ENCODE measurements at regions not wholly inside any gene's neighbourhood (a gene's known extent, or its start where the extent isn't known, plus 50 kb on each side); places are given as distances from the start of the nearest gene placed in this dataset.

- ATAC-seq: peak; percentile 93 to 94
- intact Hi-C loops (cut with DNase I): loop anchor here in 1 of 2 donors (10.0 kb wide), 1 partner anchor 167 kb away; the partner anchor contains the start of gene ACKR3
- peak; percentile 83 for DNase-seq
Measured at GRCh38 chr2:236731767-236732580, 162.3 kb downstream of the ACKR3 start.

GRCh38 chr2:236733156-236733555, 163.5 kb downstream of the ACKR3 start:
- ATAC-seq (peak in 1 of 2 donors; percentile 35), DNase-seq (no peak)
- intact Hi-C loops (cut with DNase I): loop anchor here in 1 of 2 donors (10.0 kb wide), 1 partner anchor 168 kb away; the partner anchor contains the start of gene ACKR3

DNA sequence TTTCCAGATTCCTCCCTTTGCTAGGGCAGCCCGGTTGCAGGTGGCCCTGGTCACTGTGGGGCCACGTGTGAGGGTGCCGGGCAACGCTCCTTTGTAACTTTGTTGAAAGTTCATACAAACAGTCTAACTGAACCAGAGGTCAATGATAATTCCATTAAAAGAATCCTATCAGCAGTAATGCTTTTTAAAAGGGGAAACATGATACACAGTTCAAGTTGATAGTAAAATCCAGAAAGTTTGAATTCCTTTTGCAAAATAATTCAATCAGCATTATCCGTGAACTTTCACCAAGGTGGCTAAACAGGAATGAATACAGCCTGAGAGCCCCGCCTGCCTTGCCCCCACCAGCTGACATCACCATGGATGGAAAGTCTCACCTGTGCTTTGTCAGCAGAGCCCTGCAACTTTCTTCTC, 166.2 kb downstream of the ACKR3 start:
- intact Hi-C loops (cut with DNase I): loop anchor here in 1 of 2 donors (10.0 kb wide), 1 partner anchor 171 kb away; the partner anchor contains the start of gene ACKR3
- DNase-seq: no peak

GRCh38 chr2:236738030-236738429, 168.4 kb downstream of the ACKR3 start:
- no peak for ATAC-seq
- intact Hi-C loops (cut with DNase I): loop anchor here in 1 of 2 donors (10.0 kb wide), 1 partner anchor 173 kb away; the partner anchor contains the start of gene ACKR3
- DNase-seq: no peak

More for the DNA sequence above, 166.2 kb downstream of the ACKR3 start:
- no peak for ATAC-seq

DNA sequence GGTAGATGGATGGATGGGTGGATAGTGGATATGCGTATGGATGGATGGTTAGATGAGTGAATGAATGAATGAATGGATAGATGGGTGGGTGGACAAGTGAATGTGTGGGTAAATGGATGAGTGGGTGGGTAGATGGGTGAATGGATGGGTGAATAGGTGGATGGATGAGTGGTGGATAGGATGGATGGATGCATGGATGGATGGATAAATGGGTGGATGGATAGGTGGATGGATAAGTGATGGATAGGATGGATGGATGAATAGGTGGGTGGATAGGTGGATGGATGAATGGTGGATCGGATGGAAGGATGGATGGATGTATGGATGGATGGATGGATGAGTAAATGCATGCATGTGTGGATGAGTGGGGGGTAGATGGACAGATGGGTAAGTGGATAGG, 169.3 kb downstream of the ACKR3 start:
- intact Hi-C loops (cut with DNase I): loop anchor here in 1 of 2 donors (10.0 kb wide), 1 partner anchor 174 kb away; the partner anchor contains the start of gene ACKR3
- ATAC-seq (no peak), DNase-seq (no peak)

DNA sequence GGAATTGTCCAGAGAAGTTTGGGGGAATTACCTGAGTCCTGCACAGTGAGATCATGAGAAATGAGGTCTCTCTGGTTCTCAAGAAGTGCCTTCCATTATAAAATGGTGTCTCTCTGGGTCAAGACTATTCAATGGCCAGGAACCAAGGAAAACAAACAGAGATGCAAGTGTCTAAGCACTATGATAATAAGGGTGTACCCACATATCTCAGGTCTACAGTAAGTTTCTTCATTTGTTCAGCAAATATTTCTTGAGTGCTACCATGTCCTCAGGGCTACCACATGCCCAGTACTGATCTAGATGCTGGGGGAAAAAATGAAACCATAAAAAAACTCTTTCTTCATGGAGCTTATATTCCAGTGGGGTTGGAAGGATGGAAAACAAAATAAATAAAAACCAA, 170.0 kb downstream of the ACKR3 start:
- no peak for ATAC-seq
- intact Hi-C loops (cut with DNase I): loop anchor here in 1 of 2 donors (10.0 kb wide), 1 partner anchor 175 kb away; the partner anchor contains the start of gene ACKR3
- DNase-seq: no peak

- DNase-seq (no peak), ATAC-seq (no peak)
- intact Hi-C loops (cut with DNase I): no loop called here
Measured at GRCh38 chr2:236740506-236740905, 170.9 kb downstream of the ACKR3 start.

DNA sequence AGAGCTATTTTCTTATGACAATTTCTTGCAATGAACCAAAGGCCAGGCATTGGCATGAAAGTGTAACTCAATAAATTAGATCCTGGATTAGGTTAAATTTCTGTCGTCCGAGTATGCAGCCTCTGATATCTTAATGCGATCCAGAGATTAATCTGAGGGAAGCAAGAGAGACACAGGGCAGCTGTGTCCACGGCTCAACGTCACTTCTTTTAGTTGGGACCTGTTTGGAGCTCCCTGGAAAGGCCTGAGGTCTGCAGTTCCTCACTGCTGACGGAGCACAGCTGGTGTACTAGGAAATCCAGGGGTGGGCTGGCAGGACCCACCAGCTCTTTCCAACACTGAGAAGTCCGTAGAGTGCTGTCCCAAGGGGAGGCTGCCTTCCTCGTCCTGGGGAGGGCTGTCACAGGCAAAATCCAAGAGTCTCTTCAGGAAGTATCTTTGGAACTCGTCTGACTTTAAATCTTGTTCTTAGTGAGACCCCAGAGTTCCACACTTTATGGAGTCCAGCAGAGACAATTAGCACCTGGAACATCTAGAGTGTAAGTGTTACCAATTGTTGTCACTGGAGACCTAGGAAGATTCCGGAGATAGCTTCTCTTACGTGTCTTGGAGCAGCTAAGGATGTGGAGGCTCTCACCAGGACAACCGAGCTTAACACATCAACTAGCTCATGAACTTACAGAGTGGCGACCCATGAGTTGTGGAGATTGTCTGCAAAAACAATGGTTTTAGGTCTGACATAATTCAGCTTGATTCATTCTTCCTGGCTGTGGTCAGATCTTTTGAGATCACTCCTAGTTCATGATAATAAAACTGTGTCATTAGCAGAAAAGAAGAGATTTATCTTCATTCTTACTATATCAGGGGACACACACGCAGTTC, 173.7 kb downstream of the ACKR3 start:
- DNase-seq: no peak
- ATAC-seq: peak in 1 of 2 donors; percentile 40
- intact Hi-C loops (cut with DNase I): no loop called here

GRCh38 chr2:236743921-236744280, 174.3 kb downstream of the ACKR3 start:
- intact Hi-C loops (cut with DNase I): no loop called here
- no peak for DNase-seq
- no peak for ATAC-seq

- intact Hi-C loops (cut with DNase I): no loop called here
- DNase-seq: no peak
- peak in 1 of 2 donors; percentile 55 for ATAC-seq
Measured at GRCh38 chr2:236744281-236744705, 174.7 kb downstream of the ACKR3 start.

- intact Hi-C loops (cut with DNase I): no loop called here
- ATAC-seq: no peak
- no peak for DNase-seq
Measured at GRCh38 chr2:236744716-236745115, 175.1 kb downstream of the ACKR3 start.

DNA sequence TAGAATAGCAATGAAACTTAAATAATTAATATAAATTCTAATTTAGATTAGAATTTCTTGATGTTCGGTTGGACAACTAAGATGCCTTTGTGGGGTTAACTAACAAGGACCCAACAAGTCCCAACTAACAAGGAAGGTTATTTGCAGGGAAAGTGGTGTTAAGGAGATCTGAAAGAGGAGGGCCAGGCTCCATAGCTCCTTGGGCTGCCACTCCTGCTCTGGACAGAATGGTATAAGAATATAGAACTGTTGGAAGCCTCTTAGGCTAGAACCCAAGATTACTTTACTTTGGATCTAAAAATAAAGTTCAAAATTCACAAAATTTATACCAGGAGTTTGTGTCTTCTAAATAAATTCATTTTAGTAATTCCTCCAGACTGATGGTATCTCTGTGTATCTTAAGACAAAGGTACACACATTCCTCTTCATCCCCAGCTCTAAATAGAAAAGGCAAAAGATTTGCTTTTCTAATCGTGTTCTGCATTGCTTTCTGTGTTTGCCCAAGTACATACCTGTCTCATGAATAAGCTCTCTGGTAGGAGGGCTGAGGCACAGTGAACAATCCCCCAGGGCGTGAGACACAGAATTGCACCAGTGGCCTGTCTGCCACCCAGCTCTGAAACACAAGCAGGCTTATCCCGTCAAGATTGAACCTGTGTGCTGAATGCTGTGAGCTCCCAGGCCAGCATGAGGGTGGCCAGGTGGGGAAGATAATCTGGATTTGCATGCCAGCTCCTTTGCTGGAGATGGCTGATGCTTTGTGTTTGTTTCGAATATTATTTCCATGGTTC, 176.0 kb downstream of the ACKR3 start:
- no peak for DNase-seq
- intact Hi-C loops (cut with DNase I): no loop called here
- ATAC-seq: peak in 1 of 2 donors; percentile 42

- ATAC-seq (no peak), DNase-seq (no peak)
- intact Hi-C loops (cut with DNase I): no loop called here
Measured at GRCh38 chr2:236746833-236747232, 177.2 kb downstream of the ACKR3 start.

DNA sequence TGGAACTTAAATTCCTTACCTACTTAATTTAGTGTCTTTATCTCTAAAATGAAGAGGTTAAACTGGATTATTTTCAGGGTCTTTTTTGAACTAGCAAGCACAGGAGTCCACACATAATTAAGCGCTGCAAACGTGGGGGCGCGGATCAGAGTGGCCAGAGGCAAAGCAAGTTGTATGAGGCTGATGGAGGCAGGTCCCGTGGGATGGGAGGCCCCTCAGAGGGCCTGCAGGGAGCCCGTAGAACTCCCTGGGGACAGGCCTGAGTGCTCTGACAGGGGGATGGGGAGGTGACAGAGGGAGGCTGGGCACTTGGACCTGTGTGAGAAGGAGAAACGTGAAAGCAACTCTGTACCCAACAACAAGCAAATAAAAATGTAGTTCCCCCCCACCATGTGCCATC, 177.8 kb downstream of the ACKR3 start:
- ATAC-seq (no peak), DNase-seq (no peak)
- intact Hi-C loops (cut with DNase I): no loop called here

DNA sequence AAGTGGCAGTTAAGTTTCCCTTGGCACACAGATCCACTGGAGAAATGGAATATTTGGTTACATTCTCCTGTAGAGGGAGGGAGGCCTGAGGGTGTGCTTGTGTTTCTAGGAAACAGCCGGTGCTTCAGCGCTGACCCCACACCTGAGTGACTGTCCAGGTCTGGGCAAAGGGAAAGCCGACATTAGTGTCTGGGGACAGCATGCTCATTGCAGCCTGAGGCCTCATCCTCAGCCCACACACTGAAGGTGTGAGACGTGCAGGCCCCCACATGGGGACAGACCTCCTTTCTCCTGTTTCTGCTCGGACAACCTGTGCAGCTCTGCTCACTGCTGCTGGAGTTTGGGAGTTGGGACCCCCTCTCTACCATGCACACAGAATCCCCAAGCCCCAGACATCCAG, 178.3 kb downstream of the ACKR3 start:
- intact Hi-C loops (cut with DNase I): no loop called here
- ATAC-seq (no peak), DNase-seq (no peak)

DNA sequence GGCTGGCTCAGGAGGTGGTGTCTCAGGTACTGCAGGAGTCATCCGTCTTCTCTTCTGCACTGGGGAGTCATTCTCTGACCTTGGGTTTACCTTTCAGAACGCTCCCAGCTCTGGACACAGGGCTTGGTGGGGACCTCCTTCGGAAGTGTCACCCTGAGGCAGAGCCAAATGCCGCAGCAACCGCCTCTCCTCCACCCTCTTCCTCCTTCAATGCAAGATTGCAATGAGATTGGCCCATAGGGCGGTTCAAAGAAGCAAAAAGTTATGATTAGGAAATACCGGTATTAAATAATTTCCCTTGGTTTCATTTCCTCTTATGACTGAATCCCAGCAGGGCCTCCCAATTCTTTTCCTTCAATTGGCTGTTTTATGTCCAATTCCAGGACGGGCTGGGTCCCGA, 178.8 kb downstream of the ACKR3 start:
- DNase-seq: peak; percentile 41
- intact Hi-C loops (cut with DNase I): no loop called here
- peak; percentile 66 to 76 for ATAC-seq

- intact Hi-C loops (cut with DNase I): no loop called here
- ATAC-seq: peak; percentile 19 to 68
- DNase-seq: no peak
Measured at GRCh38 chr2:236748801-236749200, 179.2 kb downstream of the ACKR3 start.

DNA sequence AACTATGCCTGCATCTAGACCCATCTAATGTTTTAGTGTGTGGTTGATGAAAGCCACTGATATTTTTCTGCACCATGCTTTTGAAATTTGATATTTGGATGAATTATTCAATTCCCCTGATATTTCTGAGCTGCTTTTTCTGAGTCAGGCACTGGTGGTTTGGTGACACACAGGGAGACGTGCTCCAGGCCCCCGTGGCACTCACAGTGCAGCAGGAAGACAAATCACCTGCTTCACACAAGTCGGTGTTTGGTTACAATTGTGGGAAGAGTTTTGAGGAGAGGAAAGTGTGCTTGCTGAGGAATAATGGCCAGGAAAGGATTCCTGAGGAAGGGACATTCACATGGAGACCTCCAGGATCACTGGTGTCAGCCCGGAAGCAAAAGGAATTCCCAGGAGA, 179.7 kb downstream of the ACKR3 start:
- intact Hi-C loops (cut with DNase I): no loop called here
- no peak for ATAC-seq
- DNase-seq: no peak

DNA sequence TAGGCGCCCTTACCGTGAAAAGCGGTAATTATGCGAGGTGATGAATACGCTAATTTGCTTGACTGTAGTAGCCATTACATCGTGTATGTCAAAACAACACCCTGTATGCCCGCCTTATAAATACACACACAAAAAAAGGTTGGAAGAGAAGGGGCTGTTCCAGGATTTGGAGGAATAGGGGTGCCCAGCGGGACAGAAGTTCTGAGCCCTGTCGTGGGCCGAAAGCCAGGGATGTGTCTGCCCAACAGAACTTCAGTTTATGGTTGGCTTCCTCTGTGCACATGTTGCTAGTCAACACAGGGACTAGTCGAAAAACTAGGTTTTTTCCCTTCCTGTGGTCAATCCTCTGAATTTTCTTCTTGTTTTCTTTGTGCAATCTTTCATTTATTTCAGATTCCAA, 182.5 kb downstream of the ACKR3 start:
- DNase-seq (no peak), ATAC-seq (no peak)
- intact Hi-C loops (cut with DNase I): no loop called here
